MM.1S (cell line): ENCODE measurements at regions not wholly inside any gene's neighbourhood (a gene's known extent, or its start where the extent isn't known, plus 50 kb on each side); places are given as distances from the start of the nearest gene placed in this dataset.

Experiments used
- CTCF ChIP-seq: fragments of 300-600 bp; sonication (generic); IDR thresholded peaks from 2 replicates; pipeline ENCODE4 v1.5.1; 2016; ENCODE audit warnings: antibody characterized with exemption, low read length, mixed read lengths
- EZH2 ChIP-seq: fragments of 300-600 bp; sonication (generic); optimal IDR thresholded peaks from 2 replicates; pipeline ENCODE3; 2017; ENCODE audit warnings: low read depth, mild to moderate bottlenecking, antibody characterized with exemption, low read length, mixed read lengths

GRCh38 chr3:18151199-18151598 is 273.9 kb downstream of the SATB1 start:
- TF ChIP-seq CTCF (no peak), EZH2 (no peak)
